Trophoblast cell (in vitro differentiated cells and primary cell): ENCODE measurements at regions not wholly inside any gene's neighbourhood (a gene's known extent, or its start where the extent isn't known, plus 50 kb on each side); places are given as distances from the start of the nearest gene placed in this dataset.

Source experiments
- DNase-seq, 2 donors: peaks; one replicate each; pipeline ENCODE4 v3.0.0-alpha.2; 2016
- H2AFZ ChIP-seq: 2 replicates; pipeline ENCODE4 v1.6.1; 2013; ENCODE audit warnings: low read length, moderate library complexity, mild to moderate bottlenecking; ENCODE audit not compliant: insufficient read depth, poor library complexity
- H2AK5ac ChIP-seq: 2 replicates; pipeline ENCODE4 v1.6.1; 2013; ENCODE audit warnings: mild to moderate bottlenecking, low read length
- H2BK120ac ChIP-seq: 2 replicates; pipeline ENCODE4 v1.6.1; 2013; ENCODE audit warnings: low read length, mild to moderate bottlenecking, moderate library complexity; ENCODE audit not compliant: insufficient read depth, poor library complexity
- H2BK12ac ChIP-seq: 2 replicates; pipeline ENCODE4 v1.6.1; 2013; ENCODE audit warnings: mild to moderate bottlenecking, low read length, moderate library complexity
- H2BK5ac ChIP-seq: 2 replicates; pipeline ENCODE4 v1.6.1; 2013; ENCODE audit warnings: low read length, low read depth, moderate library complexity, mild to moderate bottlenecking; ENCODE audit not compliant: poor library complexity
- H3K14ac ChIP-seq: 2 replicates; pipeline ENCODE4 v1.6.1; 2013; ENCODE audit warnings: mild to moderate bottlenecking, low read length
- H3K18ac ChIP-seq: 2 replicates; pipeline ENCODE4 v1.6.1; 2013; ENCODE audit warnings: mild to moderate bottlenecking, low read length
- H3K23ac ChIP-seq: 2 replicates; pipeline ENCODE4 v1.6.1; 2013; ENCODE audit warnings: low read length
- H3K27ac ChIP-seq: 2 replicates; pipeline ENCODE4 v1.5.1; 2013; ENCODE audit warnings: low read depth, mild to moderate bottlenecking, inconsistent platforms, low read length, moderate library complexity
- H3K27me3 ChIP-seq: 2 replicates; pipeline ENCODE4 v1.6.1; 2013; ENCODE audit warnings: inconsistent platforms, mild to moderate bottlenecking, low read length, moderate library complexity; ENCODE audit not compliant: insufficient read depth
- H3K36me3 ChIP-seq, 2 experiments: 1 replicate in 1 of 2; 2 replicates in 1 of 2; pipeline ENCODE4 v1.6.1; 2013; ENCODE audit warnings: low read length in 2 of 2, mild to moderate bottlenecking in 2 of 2, moderate library complexity in 1 of 2; ENCODE audit not compliant: insufficient read depth in 2 of 2, control insufficient read depth in 1 of 2
- H3K4ac ChIP-seq: 2 replicates; pipeline ENCODE4 v1.6.1; 2013; ENCODE audit warnings: low read depth, mild to moderate bottlenecking, low read length, moderate library complexity
- H3K4me1 ChIP-seq, 2 experiments: 1 replicate in 1 of 2; 2 replicates in 1 of 2; pipeline ENCODE4 v1.6.1; 2013; ENCODE audit warnings: low read length in 2 of 2, mild to moderate bottlenecking in 2 of 2, moderate library complexity in 1 of 2; ENCODE audit not compliant: insufficient read depth in 2 of 2, control insufficient read depth in 1 of 2
- H3K4me2 ChIP-seq: 2 replicates; pipeline ENCODE4 v1.6.1; 2013; ENCODE audit warnings: inconsistent platforms, mild to moderate bottlenecking, low read length, moderate library complexity
- H3K4me3 ChIP-seq: 2 replicates; pipeline ENCODE4 v1.5.1; 2013; ENCODE audit warnings: mild to moderate bottlenecking, low read depth, low read length, inconsistent platforms
- H3K79me1 ChIP-seq: one replicate; pipeline ENCODE4 v1.6.1; 2013; ENCODE audit warnings: low read length
- H3K79me2 ChIP-seq: 2 replicates; pipeline ENCODE4 v1.6.1; 2013; ENCODE audit warnings: low read length, mild to moderate bottlenecking; ENCODE audit not compliant: control insufficient read depth, insufficient read depth, poor library complexity
- H3K9ac ChIP-seq: 2 replicates; pipeline ENCODE4 v1.6.1; 2013; ENCODE audit warnings: mild to moderate bottlenecking, low read length
- H3K9me3 ChIP-seq: 2 replicates; pipeline ENCODE4 v1.6.1; 2013; ENCODE audit warnings: low read depth, mild to moderate bottlenecking, control low read depth, inconsistent platforms, low read length; ENCODE audit not compliant: insufficient read depth
- H4K12ac ChIP-seq: 2 replicates; pipeline ENCODE4 v1.6.1; 2013; ENCODE audit warnings: low read depth, mild to moderate bottlenecking, low read length, moderate library complexity
- H4K8ac ChIP-seq: 2 replicates; pipeline ENCODE4 v1.6.1; 2013; ENCODE audit warnings: low read depth, mild to moderate bottlenecking, low read length, moderate library complexity
- H4K91ac ChIP-seq: one replicate; pipeline ENCODE4 v1.6.1; 2013; ENCODE audit warnings: low read depth, mild to moderate bottlenecking, low read length, moderate library complexity
- WGBS: extraction: QIAGEN DNeasy Blood & Tissue Kit; methylation state at CpG from one replicate; pipeline ENCODE4 v1.1.7; 2013; ENCODE audit warnings: missing lambda C conversion rate; ENCODE audit not compliant: insufficient read length, insufficient coverage; ENCODE audit errors: extremely low coverage; 5-methylcytosine and 5-hydroxymethylcytosine counted together

GRCh38 chr5:21212026-21212425 lies 1224.0 kb upstream of the CDH18 start:
- Histone ChIP-seq H3K27ac (no peak overlapping the region), H2BK5ac (no peak overlapping the region), H3K9me3 (no peaks in the 10 kb centered on the region), H2AK5ac (no peak overlapping the region), H3K36me3 (no peaks in the 10 kb centered on the region), H3K4me3 (no peak overlapping the region), H3K79me2 (no peaks in the 10 kb centered on the region), H2BK120ac (no peak overlapping the region), H3K4ac (no peak overlapping the region), H3K4me2 (no peak overlapping the region), H3K27me3 (no peaks in the 10 kb centered on the region), H2AFZ (no peak overlapping the region), H3K14ac (no peak overlapping the region), H3K4me1 (no peaks in the 10 kb centered on the region), H3K23ac (no peak overlapping the region), H3K9ac (no peak overlapping the region), H4K12ac (no peak overlapping the region), H3K79me1 (no peaks in the 10 kb centered on the region), H4K91ac (no peak overlapping the region), H2BK12ac (no peak overlapping the region), H3K18ac (no peak overlapping the region), H4K8ac (no peak overlapping the region)
- whole genome bisulfite sequencing = no CpG with 5 or more reads among the region's 1 CpG
- DNase-seq = no peak

DNA sequence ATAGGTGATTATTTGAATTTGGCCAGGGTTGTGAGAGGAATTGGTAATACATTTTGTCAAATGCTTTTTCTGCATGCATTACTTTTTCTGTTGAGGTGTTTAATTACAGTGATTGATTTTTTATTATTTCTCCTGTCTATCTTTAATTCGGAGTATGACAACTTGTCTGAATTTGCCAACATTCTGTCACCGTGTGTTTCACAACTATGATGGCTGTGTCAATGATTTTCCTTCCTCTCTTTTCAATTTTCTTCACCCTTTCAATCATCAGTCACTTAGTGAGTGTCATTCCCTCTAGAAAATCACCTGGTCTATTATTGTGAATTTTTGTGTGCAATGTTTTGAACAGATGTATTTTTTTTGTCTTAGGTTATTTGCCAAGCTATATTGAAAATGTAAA lies 1221.4 kb upstream of the CDH18 start:
- no peak overlapping the region for H3K9ac ChIP-seq
- no peak overlapping the region for H4K8ac ChIP-seq
- H3K4me2 ChIP-seq = no peak overlapping the region
- H2AK5ac ChIP-seq = no peak overlapping the region
- no peak overlapping the region for H2BK5ac ChIP-seq
- DNase-seq = no peak
- H2BK12ac ChIP-seq = no peak overlapping the region
- no peak overlapping the region for H3K4me3 ChIP-seq
- no peaks in the 10 kb centered on the region for H3K9me3 ChIP-seq
- WGBS = no CpG with 5 or more reads among the region's 2 CpGs
- H3K79me2 ChIP-seq = no peaks in the 10 kb centered on the region
- no peak overlapping the region for H3K14ac ChIP-seq
- H3K27ac ChIP-seq = no peak overlapping the region
- no peak overlapping the region for H2BK120ac ChIP-seq
- no peak overlapping the region for H2AFZ ChIP-seq
- H3K27me3 ChIP-seq = no peaks in the 10 kb centered on the region
- no peak overlapping the region for H3K23ac ChIP-seq
- H3K79me1 ChIP-seq = no peaks in the 10 kb centered on the region
- no peak overlapping the region for H3K4ac ChIP-seq
- no peak overlapping the region for H3K18ac ChIP-seq
- H3K36me3 ChIP-seq = no peaks in the 10 kb centered on the region
- H3K4me1 ChIP-seq = no peaks in the 10 kb centered on the region
- H4K12ac ChIP-seq = no peak overlapping the region
- no peak overlapping the region for H4K91ac ChIP-seq

DNA sequence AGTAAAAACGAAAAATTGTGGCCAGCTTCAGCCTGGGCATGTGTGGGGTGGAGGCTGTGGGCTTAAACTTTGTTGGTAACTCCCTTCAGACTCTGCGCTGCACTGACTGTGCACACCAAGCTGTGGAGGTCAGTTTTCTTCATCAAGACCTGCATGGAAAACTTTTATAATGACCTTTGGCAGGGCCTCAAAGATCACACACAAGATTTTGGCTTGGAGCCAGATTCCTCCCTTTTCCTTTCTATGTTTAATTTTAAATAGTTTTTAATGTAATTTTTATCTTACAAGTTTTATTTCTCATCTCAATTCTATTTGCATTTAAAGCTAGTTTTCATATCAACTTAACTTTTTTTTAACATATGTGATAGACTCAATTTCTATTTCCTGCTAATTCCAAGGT lies 1211.1 kb upstream of the CDH18 start:
- H2AFZ ChIP-seq = no peak overlapping the region
- H3K4me3 ChIP-seq = no peak overlapping the region
- no peak overlapping the region for H4K12ac ChIP-seq
- H3K27me3 ChIP-seq = no peaks in the 10 kb centered on the region
- H3K4me1 ChIP-seq = no peaks in the 10 kb centered on the region
- H3K14ac ChIP-seq = no peak overlapping the region
- no peak overlapping the region for H3K27ac ChIP-seq
- H2BK12ac ChIP-seq = no peak overlapping the region
- H3K79me1 ChIP-seq = no peaks in the 10 kb centered on the region
- no peak overlapping the region for H3K4me2 ChIP-seq
- no peak for DNase-seq
- no peaks in the 10 kb centered on the region for H3K79me2 ChIP-seq
- H3K4ac ChIP-seq = no peak overlapping the region
- H3K18ac ChIP-seq = no peak overlapping the region
- H3K9me3 ChIP-seq = no peaks in the 10 kb centered on the region
- H4K8ac ChIP-seq = no peak overlapping the region
- H2BK120ac ChIP-seq = no peak overlapping the region
- H2BK5ac ChIP-seq = no peak overlapping the region
- WGBS = no CpG with 5 or more reads among the region's 2 CpGs
- H3K23ac ChIP-seq = no peak overlapping the region
- no peak overlapping the region for H2AK5ac ChIP-seq
- no peak overlapping the region for H4K91ac ChIP-seq
- no peaks in the 10 kb centered on the region for H3K36me3 ChIP-seq
- no peak overlapping the region for H3K9ac ChIP-seq

GRCh38 chr5:21195145-21195544 lies 1207.1 kb upstream of the CDH18 start:
- no peak overlapping the region for H3K23ac ChIP-seq
- H4K12ac ChIP-seq = no peak overlapping the region
- no peak overlapping the region for H2AK5ac ChIP-seq
- no peaks in the 10 kb centered on the region for H3K9me3 ChIP-seq
- no peak overlapping the region for H3K4me2 ChIP-seq
- no peak overlapping the region for H3K18ac ChIP-seq
- no peak overlapping the region for H3K9ac ChIP-seq
- no peak overlapping the region for H3K14ac ChIP-seq
- no peak overlapping the region for H2BK5ac ChIP-seq
- DNase-seq = no peak
- H4K91ac ChIP-seq = no peak overlapping the region
- H2AFZ ChIP-seq = no peak overlapping the region
- no peaks in the 10 kb centered on the region for H3K79me2 ChIP-seq
- no peak overlapping the region for H4K8ac ChIP-seq
- H2BK120ac ChIP-seq = no peak overlapping the region
- H3K36me3 ChIP-seq = no peaks in the 10 kb centered on the region
- no CpG with 5 or more reads among the region's 4 CpGs for WGBS
- no peaks in the 10 kb centered on the region for H3K4me1 ChIP-seq
- no peak overlapping the region for H3K4me3 ChIP-seq
- H3K79me1 ChIP-seq = no peaks in the 10 kb centered on the region
- H2BK12ac ChIP-seq = no peak overlapping the region
- H3K27ac ChIP-seq = no peak overlapping the region
- H3K27me3 ChIP-seq = no peaks in the 10 kb centered on the region
- H3K4ac ChIP-seq = no peak overlapping the region
